NCI-H748 (cell line): ENCODE measurements at regions not wholly inside any gene's neighbourhood (a gene's known extent, or its start where the extent isn't known, plus 50 kb on each side); places are given as distances from the start of the nearest gene placed in this dataset.

Experiments
- DNase-seq: peaks from one replicate; lab custom pipeline; 2025; ENCODE audit not compliant: unreplicated experiment; lab: John Stamatoyannopoulos, UW

- no peak for DNase-seq
Measured at GRCh38 chr5:158082696-158083287, 223.8 kb upstream of the CLINT1 start.

- no peak for DNase-seq
Measured at GRCh38 chr5:158080112-158080511, 221.2 kb upstream of the CLINT1 start.

- DNase-seq = no peak
Measured at GRCh38 chr5:158079097-158079496, 220.2 kb upstream of the CLINT1 start.

GRCh38 chr5:158074992-158075769 is 216.2 kb upstream of the CLINT1 start:
- DNase-seq = peak; percentile 89

DNA sequence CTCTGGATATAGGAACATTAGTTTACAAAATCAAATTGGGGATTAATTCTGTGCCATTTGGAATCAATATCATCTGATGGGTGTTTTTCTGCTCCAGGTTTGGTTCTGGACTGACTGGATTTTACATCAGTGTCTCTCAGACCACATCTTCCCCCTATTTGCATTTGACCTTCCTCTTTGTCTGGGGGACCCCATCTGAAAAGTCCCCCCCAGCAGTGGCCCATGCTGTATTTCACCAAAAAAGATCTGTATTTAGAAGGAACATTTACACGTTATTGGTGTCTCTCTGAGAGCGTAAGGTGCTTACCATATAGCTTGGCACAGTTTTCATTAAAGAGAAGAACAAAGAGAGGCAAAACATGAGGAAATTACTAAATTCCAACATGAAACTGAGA is 215.6 kb upstream of the CLINT1 start:
- DNase-seq = no peak

- DNase-seq = no peak
Measured at GRCh38 chr5:158070859-158071258, 211.9 kb upstream of the CLINT1 start.

DNA sequence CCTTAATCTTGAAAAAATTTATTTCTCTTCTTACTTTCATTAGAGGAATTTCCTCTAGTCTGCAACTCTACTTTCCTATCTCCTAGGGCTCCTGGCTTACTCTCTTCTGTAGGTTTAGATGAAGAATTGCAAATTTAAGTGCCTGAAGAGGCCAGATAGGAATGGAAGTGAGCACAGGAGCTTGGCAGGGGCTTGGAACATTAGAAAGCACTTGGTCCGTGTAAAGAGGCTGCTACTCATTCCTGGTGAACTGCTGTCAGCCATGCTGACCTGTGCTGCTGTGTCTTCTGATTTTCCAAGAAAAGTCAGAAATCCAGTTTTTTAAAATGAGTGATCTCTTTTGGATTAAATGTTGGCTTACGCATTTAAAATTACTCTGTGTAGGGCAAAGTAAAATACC is 210.9 kb upstream of the CLINT1 start:
- DNase-seq = no peak

GRCh38 chr5:158068964-158069363 is 210.0 kb upstream of the CLINT1 start:
- DNase-seq = no peak

DNA sequence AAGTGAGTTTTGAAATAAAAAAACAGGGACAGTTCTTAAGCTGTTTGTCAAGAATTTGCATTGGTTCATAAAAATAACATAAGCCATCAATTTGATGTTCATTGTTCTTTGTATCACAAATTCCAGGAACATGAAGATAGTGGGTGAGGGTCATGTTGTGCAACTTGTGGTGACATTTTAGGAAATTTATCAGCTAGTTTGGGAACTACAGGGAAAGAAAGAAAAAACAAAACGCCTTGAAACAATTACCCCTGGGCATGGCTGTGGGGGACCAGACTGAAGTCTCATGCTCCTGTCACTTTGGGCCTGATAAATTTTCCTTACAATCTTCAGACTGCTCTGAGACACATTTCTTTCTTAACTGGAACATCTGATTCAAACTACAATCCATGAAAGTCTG is 207.1 kb upstream of the CLINT1 start:
- no peak for DNase-seq

DNA sequence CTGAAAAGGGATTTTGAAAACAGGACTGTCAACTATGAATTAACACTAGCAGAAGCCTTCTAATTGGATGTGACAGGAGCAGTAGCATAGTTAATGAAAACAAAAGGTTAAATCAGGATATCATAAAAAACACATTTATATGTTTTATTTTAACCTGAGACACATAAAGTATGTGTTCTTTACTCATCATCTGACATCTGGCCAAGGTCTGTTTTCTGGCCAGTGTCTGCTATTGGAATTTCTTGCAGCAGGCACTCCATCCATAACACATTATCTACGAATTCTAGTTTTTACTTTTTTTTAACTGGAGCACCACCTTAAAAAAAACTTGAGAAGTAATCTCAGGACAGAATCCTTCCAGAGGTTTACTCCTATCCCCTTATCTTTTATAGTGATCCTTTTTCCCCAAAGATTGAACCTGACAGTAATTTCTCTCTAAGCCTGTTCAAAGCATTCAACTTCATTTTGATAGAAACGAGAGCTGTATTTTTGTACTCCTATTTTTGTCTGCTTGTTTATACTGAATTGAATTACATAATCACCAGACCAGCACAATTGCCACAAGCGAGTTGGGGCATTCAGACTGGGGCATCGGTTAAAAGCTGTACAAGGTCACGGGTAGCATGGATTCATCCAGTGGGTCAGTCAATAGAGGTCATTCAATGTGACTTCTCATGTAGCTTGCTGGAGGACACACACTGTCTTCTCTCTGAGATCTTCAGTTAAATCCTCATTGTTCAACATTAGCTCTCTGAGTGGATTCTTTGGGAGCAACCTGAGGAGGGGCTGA is 205.6 kb upstream of the CLINT1 start:
- no peak for DNase-seq

DNA sequence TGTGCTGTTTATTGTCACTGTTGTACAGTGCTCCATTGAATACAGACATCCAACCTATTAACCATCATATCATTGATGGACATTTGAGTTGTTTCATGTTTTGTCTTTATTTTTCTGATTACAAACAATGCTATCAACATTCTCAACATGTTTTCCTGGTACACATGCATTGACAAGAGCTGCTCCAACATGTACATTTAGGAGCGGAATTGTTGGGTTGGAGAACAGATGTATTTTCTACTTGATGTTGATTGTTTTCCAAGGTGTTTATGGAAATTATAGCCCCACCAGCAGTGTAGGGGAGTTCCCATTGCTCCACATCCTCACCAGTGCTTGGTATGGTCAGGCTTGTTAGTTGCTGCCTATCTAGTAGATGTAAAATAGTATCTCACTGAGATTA is 204.1 kb upstream of the CLINT1 start:
- DNase-seq = no peak

DNA sequence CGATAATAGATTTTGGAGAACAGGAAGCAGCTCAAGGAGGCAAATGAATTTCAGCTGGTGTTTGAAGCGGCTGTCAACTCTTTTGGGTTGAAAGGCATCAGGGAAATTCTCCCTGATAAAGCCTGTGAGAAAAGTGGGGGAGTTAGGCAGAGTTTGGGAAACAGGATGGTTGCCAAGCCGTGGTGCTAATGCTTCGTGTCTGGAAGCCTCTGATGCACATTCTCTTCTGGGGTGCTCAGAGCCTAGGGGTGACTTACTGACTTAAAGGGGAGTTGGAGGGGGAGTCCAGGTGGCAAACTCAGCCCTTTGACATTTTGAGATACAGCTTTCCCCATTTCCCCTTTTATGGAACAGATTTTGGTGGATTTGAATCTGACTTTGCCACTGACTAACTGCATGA is 202.5 kb upstream of the CLINT1 start:
- no peak for DNase-seq

DNA sequence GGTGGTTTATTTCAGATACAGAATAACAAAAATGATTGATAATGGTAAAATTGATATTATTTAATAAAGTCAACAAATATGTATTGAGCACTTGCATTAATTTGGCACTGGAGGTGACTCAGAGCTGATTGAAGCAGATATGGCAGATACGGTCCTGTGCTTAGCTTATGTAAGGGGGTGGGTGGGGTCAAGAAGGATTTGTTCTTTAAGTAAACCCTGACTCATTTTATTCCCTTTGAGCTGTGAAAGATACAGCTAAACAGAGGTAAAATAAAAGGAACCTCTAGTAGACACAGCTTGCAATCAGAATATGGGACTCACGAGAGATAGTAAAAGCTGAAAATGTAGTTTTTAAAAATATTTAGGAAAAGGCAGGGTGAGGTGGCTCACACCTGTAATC is 201.3 kb upstream of the CLINT1 start:
- no peak for DNase-seq

GRCh38 chr5:158058208-158059120 is 199.5 kb upstream of the CLINT1 start:
- DNase-seq = no peak

GRCh38 chr5:158056130-158056825 is 197.3 kb upstream of the CLINT1 start:
- DNase-seq = no peak

- DNase-seq = no peak
Measured at GRCh38 chr5:158055111-158055501, 196.2 kb upstream of the CLINT1 start.

DNA sequence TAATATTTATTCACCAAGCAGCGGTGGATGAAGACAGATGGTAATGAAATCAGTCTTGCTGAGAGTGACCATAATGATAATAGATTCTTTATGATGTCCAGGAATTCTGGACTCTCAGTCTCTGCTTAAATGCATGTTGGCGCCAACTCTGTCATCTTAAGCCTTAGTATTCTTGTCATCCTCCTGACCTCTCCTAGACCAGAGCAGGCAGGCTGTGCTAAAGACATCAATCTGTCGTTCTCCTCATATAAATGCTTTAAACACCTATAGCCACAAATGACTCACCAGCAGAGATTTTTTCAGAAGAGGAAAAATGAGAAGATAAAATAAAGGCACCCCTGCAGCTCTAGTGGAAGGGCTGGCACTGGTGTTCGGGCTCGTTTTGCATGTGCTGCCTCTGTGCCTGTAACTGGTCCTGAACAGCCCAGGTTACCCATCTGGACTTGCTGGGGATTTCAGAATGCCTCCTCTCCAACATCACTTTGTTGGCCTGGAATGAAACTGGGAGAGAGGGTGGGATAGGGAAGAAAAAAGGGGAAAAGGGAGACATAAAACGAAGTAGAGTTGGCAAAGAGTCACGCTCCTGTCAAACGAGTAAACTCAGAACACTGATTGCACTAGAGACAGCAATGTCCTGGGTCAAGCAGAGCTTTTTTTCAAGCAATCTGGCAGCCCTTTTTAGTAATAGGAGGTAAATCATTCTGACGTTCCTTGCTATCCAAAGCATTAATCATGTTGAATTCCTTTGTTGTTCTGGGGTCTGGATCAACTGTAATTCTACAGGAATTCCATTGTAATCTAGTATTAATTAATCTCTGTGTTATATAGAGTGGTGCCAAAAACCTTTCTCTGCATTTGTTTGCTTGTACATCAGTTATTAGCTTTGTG is 195.5 kb upstream of the CLINT1 start:
- DNase-seq = no peak

- DNase-seq = peak; percentile 5
Measured at GRCh38 chr5:158051036-158051435, 192.1 kb upstream of the CLINT1 start.

- DNase-seq = no peak
Measured at GRCh38 chr5:158050421-158050820, 191.5 kb upstream of the CLINT1 start.
